HT-29 (cell line): ENCODE measurements at regions not wholly inside any gene's neighbourhood (a gene's known extent, or its start where the extent isn't known, plus 50 kb on each side); places are given as distances from the start of the nearest gene placed in this dataset.

Experiments
- DNase-seq: peaks from one replicate; pipeline ENCODE4 v3.0.0-alpha.2; 2015; ENCODE audit warnings: low spot score

DNA sequence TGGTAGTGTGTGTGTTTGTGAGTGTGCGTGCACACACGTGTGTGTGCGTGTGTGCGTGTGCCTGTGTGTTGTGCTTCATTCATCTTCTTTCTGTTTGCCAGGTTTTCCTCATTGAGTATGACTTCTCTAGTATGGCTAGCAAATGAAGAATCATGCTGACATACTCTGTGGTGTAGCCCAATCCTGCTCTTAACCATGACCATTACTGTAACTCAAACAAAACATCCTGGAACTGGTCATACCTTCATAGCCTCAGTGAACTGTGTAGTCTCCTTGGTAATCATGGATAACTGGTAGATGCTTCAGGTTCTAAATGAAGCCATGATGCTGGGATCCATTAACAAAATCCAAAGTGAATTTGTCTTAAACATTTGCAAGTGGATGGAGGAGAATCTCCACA lies 1117.7 kb downstream of the BCL11B start:
- no peak for DNase-seq

- DNase-seq, result no peak
These were observed 1115.6 kb downstream of the BCL11B start for GRCh38 chr14:98156411-98156810.

- no peak for DNase-seq
These were observed 1111.1 kb downstream of the BCL11B start for GRCh38 chr14:98160901-98161300.

- DNase-seq, result no peak
These were observed 1110.6 kb downstream of the BCL11B start for GRCh38 chr14:98161356-98161755.

- no peak for DNase-seq
These were observed 1108.9 kb downstream of the BCL11B start for GRCh38 chr14:98162856-98163805.

DNA sequence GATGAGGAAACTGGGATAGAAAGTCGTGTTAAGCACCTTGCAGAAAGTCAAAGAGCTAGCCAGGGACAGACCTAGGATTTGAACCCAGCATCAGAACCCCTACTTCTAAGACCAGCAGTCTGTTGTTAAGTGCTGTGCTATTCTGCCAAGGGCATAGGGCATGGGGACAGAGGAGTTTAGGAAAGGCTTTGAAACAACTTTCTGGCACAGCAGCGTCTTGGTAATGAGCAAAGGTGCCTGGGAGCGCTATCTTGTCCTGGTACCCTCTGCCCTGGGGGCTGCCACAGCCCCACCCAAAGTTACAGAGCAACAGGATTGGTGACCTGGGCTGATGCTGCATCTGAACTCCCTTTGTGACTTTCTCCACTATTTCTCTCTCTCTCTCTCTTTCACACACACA lies 1108.1 kb downstream of the BCL11B start:
- no peak for DNase-seq

DNA sequence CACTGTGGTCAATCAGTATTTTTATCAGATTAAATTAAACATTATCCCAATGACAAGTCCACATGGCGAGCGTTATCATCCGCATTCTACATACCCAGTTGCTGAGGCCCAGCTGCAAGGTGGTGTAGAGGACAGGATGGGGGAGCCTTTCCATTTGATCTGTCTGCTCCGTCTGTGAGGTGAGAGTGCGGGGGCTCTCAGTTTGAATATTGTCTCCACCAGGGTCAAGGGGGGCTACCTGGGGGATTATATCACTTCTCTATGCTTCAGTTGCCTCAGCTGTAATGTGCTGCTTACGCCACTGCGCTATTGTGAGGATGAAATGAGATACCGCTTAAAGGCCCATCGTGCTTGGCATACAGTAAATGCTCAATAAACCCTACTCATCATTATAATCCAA lies 1106.0 kb downstream of the BCL11B start:
- DNase-seq, result no peak

GRCh38 chr14:98167275-98167674 lies 1104.7 kb downstream of the BCL11B start:
- DNase-seq, result no peak

DNA sequence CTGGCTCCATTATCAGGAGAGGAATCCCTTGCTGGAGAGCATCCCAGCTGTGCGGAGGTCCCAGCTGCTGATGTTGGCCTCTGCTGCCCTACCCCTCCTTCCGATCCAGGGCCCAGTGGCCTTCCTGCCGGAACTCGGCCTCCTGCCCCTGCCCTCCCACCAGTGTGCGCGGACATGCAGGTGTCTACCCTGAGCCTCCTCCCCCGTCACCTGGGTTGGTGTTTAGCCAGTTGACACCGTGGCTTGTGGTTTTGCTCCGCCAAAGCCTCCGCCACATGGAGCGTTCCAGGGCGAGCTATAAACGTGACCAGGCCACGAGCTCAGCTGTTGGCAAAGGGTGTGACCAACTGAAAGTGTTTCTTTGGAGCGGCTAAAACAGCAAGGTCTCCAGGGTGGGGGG lies 1104.3 kb downstream of the BCL11B start:
- DNase-seq, result no peak

GRCh38 chr14:98168211-98168985 lies 1103.6 kb downstream of the BCL11B start:
- DNase-seq, result no peak

GRCh38 chr14:98169170-98169587 lies 1102.8 kb downstream of the BCL11B start:
- no peak for DNase-seq

GRCh38 chr14:98170575-98170974 lies 1101.4 kb downstream of the BCL11B start:
- no peak for DNase-seq

GRCh38 chr14:98171654-98172053 lies 1100.3 kb downstream of the BCL11B start:
- DNase-seq, result no peak

DNA sequence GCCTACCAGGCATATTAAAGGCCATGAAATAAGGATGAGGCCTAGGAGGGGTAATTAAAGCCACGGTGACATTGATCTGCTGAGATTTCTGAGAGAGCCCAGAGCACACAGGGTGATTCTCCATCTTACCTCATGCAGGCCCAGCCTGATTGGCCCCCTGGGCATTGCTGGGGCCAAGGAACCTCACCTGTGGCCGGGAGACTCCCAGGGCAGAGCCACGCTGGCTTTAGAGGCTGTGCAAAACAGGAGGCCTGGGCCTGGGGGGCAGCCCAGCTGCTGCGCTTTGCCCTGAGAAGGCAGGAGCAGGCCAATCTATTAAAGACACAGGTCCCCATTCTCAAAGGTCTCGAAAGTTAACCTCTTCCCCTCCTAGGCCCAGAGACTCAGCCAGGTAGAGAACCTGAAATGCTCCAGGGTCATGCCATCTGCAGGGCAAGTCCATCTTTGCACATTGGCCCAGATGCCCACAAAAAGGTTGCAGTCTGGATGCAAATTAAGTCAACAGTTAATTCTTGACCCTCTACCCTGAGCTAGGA lies 1099.7 kb downstream of the BCL11B start:
- DNase-seq, result no peak

DNA sequence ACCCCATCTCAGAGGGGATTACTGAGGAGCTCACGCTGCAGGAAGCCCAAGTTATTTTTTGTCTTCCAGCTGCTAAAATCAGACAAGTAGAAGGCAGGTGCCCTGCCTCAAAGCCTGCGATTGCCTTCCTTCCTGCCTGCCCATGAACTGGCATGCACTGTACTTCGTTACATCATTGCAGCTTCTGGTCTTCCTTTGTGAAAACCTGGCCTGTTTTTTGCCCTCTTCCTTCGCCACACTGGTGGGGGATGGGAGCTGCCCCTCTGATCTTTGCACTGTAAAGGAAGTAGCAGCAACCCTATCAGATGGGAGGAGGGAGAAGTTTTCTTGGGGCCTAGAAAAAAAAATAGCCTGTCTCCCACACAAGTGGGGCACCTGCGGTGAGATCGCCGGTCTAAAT lies 1098.7 kb downstream of the BCL11B start:
- no peak for DNase-seq

- no peak for DNase-seq
These were observed 1098.0 kb downstream of the BCL11B start for GRCh38 chr14:98174041-98174440.

- DNase-seq, result no peak
These were observed 1096.6 kb downstream of the BCL11B start for GRCh38 chr14:98175436-98175835.

DNA sequence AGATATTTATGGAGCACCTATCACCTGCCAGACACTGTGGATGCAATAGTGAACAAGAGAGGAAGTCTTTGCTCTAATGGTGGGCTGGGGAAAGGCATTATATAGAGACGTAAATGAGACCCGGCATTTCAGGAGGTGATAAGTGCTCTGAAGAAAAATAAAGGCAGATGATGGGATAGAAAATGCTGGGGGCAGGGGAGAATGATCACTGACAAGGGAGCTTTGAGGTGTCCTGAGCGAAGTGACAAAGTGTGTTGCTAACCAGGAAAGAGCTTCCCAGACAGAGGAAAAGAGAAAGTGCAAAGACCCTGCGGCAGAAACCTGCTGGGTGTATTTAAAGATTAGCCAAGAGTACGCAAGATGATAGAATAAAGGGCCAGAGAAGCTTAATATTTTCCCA lies 1096.1 kb downstream of the BCL11B start:
- no peak for DNase-seq

DNA sequence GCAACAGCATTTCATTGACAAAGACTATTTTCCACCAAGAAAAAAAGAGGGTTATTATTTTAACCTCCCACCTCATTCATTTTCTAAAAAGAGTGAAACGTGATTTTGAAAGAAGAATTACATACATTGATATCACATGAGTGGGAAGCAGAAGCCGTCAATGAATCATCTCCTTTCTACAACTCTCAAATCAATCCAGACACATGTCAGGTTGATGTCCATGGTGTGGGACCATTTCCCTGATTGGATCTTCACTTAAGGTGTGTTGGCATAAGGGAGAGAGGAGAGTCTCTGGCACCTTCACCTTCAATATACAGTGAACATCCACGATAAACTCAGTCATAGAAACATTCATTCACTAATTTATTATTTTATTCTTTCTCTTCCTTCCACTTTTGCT lies 1095.1 kb downstream of the BCL11B start:
- no peak for DNase-seq

GRCh38 chr14:98177551-98177950 lies 1094.4 kb downstream of the BCL11B start:
- DNase-seq, result no peak

GRCh38 chr14:98181241-98181640 lies 1090.8 kb downstream of the BCL11B start:
- no peak for DNase-seq

DNA sequence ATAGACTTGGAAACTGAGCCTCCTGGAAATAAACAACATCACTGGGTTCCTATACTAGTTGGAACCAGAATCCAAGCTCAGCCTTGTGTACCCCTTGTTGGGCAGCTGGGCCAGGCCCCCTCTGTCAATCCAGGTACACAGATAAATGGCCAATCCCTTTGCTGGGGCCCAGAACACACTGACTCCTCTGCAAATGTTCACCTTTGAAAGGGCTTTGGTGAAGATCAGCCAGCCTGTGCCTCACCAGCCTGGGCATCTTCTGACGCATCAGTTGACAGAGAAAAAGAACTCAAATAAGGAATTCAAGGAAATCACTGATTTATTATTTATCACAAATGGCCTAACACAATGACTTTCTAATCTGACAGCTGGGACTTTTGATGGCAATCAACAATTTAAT lies 1090.2 kb downstream of the BCL11B start:
- DNase-seq, result no peak
